ENCODE measurements at regions not wholly inside any gene's neighbourhood (a gene's known extent, or its start where the extent isn't known, plus 50 kb on each side); places are given as distances from the start of the nearest gene placed in this dataset.

DNA sequence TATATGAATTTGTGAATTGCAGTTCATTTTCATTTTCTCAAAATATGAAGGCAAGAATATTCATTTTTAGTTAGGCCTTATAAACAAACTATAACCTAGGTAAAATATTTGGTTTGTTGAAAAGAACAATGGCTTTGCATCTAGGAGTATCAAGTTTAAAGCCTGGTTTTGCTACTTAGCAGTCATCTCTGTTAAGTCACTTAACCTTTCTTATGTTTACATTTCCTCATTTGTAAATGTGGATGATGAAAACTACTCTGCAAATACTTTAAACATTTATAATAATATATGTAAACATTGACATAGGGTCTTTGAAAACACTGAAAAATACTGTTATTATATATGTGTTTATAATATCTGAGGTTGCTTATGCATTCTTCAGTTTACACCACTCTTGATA lies 135.5 kb downstream of the CENPW start:
- H3K4me1 Mint-ChIP-seq, result no peaks in the 10 kb centered on the region
- H3K36me3 Mint-ChIP-seq, result no peaks in the 10 kb centered on the region
- H3K27ac Mint-ChIP-seq, result no peak overlapping the region
- ATAC-seq (ENCODE audit: low read depth in 2 of 2) (no peak), DNase-seq (no peak)
- H3K4me3 Mint-ChIP-seq, result no peak overlapping the region
- H3K9me3 Mint-ChIP-seq, result peaks cover 0 to 6% (median 5%) of the 10 kb centered on the region in 7 donors
- no peaks in the 10 kb centered on the region for H3K27me3 Mint-ChIP-seq

DNA sequence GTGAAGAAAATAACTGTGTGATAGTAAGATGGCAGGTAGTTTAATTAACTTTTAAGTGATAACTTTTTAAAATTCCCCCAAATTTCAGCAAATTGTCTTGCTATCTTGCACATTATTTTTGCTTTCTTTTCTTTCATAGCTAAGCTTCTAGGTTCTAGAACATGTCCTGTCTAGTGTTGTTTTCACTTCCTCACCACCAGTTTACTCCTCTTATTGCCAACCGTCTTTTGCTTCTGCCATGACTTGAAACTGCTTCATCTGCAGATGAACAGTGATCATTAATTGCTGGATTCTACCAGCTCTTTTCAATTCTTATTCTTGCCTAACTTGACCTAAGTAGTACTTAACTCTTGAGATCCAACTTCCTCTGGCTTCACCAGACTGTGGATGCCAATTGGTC lies 137.8 kb downstream of the CENPW start:
- no peak for ATAC-seq (ENCODE audit: low read depth in 2 of 2)
- H3K4me3 Mint-ChIP-seq, result no peak overlapping the region

DNA sequence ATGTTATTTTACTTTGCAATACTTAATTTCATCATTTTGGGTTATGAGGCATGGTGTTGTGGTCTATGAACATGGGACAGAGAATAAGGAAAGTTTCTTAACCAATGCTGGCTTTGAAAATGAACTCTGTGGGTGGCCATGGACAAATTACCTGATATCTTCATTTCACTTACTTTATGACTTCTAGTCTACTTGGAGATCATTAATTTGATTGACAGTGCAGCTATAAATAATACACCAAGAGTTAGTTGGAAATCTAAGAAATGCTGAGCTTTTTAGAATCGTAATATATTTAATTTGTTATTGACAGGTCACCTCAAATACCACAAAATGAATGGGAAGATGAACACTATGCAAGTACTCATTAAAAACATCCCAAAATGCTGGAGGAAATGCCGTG lies 140.4 kb downstream of the CENPW start:
- Mint-ChIP-seq H3K27ac (no peak overlapping the region), H3K4me3 (no peak overlapping the region), H3K36me3 (no peaks in the 10 kb centered on the region), H3K4me1 (no peaks in the 10 kb centered on the region), H3K9me3 (peaks cover 0 to 2% (median 0%) of the 10 kb centered on the region in 7 donors), H3K27me3 (no peaks in the 10 kb centered on the region)
- ATAC-seq (ENCODE audit: low read depth in 2 of 2) (no peak), DNase-seq (no peak)

More for the DNA sequence above, 137.8 kb downstream of the CENPW start:
- no peak overlapping the region for H3K27ac Mint-ChIP-seq
- H3K27me3 Mint-ChIP-seq, result no peaks in the 10 kb centered on the region
- no peaks in the 10 kb centered on the region for H3K9me3 Mint-ChIP-seq
- H3K36me3 Mint-ChIP-seq, result no peaks in the 10 kb centered on the region
- no peaks in the 10 kb centered on the region for H3K4me1 Mint-ChIP-seq
- no peak for DNase-seq

DNA sequence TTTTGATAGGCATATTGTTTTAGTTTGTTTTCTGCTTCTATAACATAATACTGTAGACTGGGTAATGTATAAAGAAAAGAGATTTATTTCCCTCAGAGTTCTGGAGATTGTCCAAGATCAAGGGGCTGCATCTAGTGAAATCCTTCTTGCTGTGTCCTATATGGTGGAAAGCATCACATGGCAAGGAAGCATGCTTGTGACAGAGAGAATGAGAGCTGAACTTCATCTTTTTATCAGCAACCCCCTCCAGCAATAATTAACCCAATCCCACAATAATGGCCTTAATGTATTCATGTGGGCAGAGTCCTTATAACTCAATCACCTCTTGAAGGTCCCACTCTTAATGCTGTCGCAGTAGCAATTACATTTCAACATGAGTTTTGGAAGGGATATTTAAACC lies 141.4 kb downstream of the CENPW start:
- no peak overlapping the region for H3K4me3 Mint-ChIP-seq
- H3K27me3 Mint-ChIP-seq, result no peaks in the 10 kb centered on the region
- no peaks in the 10 kb centered on the region for H3K36me3 Mint-ChIP-seq
- ATAC-seq (ENCODE audit: low read depth in 2 of 2) (no peak), DNase-seq (no peak)
- H3K4me1 Mint-ChIP-seq, result no peaks in the 10 kb centered on the region
- peaks cover 0 to 5% (median 0%) of the 10 kb centered on the region in 7 donors for H3K9me3 Mint-ChIP-seq
- H3K27ac Mint-ChIP-seq, result no peak overlapping the region

DNA sequence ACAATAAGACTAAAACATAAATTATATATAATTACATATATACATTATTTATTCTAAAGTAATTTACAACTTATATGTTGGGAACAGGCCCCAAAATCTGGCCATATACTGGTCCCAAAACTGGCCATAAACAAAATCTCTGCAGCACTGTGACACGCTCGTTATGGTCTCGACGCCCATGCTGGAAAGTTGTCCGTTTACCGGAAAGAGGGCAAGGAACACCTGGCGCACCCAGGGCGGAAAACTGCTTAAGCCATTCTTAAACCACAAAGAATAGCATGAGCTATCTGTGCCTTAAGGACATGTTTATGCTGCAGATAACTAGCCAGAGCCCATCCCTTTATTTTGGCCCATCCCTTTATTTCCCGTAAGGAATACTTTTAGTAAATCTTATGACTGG lies 164.9 kb downstream of the CENPW start:
- no peak for DNase-seq
- H3K27ac Mint-ChIP-seq, result no peak overlapping the region
- H3K36me3 Mint-ChIP-seq, result no peaks in the 10 kb centered on the region
- no peak overlapping the region for H3K4me3 Mint-ChIP-seq
- ATAC-seq (ENCODE audit: low read depth in 2 of 2), result no peak
- H3K9me3 Mint-ChIP-seq, result peaks cover 0 to 14% (median 4%) of the 10 kb centered on the region in 7 donors
- no peaks in the 10 kb centered on the region for H3K4me1 Mint-ChIP-seq
- H3K27me3 Mint-ChIP-seq, result no peaks in the 10 kb centered on the region

DNA sequence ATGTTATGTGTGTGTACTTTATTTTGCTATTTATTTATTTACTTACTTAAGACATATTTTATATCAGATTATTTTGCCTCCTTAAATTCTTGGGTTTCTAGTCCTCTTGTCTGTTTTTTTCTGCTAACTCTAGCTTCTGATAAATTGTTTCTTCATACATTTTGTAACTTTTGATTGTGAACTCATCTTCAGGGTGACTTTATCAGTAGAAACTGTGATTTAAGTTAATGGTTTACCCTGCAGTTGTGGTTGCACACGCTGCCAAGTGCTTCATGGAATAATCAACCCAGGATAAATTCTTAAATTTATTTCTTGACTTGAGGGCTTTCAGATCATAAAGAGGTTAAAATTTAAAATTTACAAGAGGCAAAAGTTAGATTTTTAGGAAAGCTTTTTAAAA lies 173.3 kb downstream of the CENPW start:
- H3K4me3 Mint-ChIP-seq, result no peak overlapping the region
- DNase-seq, result no peak
- no peaks in the 10 kb centered on the region for H3K27me3 Mint-ChIP-seq
- H3K9me3 Mint-ChIP-seq, result peaks cover 0 to 11% (median 5%) of the 10 kb centered on the region in 7 donors
- no peak for ATAC-seq (ENCODE audit: low read depth in 2 of 2)
- H3K36me3 Mint-ChIP-seq, result no peaks in the 10 kb centered on the region
- H3K27ac Mint-ChIP-seq, result no peak overlapping the region
- no peaks in the 10 kb centered on the region for H3K4me1 Mint-ChIP-seq

DNA sequence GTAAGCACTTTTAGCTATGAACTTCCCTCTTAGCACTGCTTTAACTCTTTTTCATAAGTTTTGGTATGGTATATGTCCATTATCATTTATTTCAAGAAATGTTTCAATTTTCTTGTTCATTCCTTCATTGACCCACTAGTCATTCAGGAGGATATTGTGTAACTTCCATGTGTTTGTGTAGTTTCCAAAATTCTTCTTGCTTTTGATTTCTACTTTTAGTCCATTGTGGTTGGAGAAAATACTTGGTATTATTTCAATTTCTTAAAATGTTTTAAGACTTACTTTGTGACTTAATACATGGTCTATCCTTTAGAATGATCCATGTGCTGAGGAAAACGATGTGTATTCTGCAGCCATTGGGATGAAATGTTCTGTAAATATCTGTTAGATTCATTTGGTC lies 176.5 kb downstream of the CENPW start:
- no peaks in the 10 kb centered on the region for H3K4me1 Mint-ChIP-seq
- H3K36me3 Mint-ChIP-seq, result no peaks in the 10 kb centered on the region
- no peak overlapping the region for H3K27ac Mint-ChIP-seq
- no peaks in the 10 kb centered on the region for H3K27me3 Mint-ChIP-seq
- H3K4me3 Mint-ChIP-seq, result no peak overlapping the region
- DNase-seq, result no peak
- no peak for ATAC-seq (ENCODE audit: low read depth in 2 of 2)
- peaks cover 0 to 10% (median 5%) of the 10 kb centered on the region in 7 donors for H3K9me3 Mint-ChIP-seq

DNA sequence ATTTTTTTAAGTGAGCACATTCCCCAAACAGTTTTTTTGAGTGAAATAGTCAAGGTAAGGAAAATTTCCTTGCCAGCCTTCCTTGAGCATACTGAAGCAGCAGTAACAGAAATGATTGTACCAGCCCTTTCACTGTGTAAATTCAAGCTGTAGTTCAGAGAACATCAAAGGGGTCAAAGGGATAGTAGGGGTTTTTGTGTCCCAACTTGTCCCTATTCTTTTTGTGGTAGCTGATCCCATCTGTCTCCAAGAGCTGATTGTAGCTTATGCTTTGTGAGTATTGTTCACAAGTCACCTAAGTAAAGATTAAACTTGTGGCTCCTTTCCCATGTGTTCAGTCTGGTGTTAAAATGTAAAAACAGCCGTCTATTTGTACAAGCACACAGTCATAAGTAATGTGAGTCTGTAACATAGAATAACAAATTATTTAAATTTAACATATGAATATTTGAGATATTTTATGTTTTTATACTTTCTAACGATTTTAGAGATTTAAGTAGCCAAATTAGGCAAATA lies 185.0 kb downstream of the CENPW start:
- H3K4me3 Mint-ChIP-seq, result no peak overlapping the region
- DNase-seq (no peak), ATAC-seq (ENCODE audit: low read depth in 2 of 2) (no peak)
- peaks cover 0 to 5% (median 0%) of the 10 kb centered on the region in 7 donors for H3K9me3 Mint-ChIP-seq
- H3K36me3 Mint-ChIP-seq, result no peaks in the 10 kb centered on the region
- H3K27me3 Mint-ChIP-seq, result peaks cover 0 to 4% (median 0%) of the 10 kb centered on the region in 3 donors
- no peaks in the 10 kb centered on the region for H3K4me1 Mint-ChIP-seq
- no peak overlapping the region for H3K27ac Mint-ChIP-seq

DNA sequence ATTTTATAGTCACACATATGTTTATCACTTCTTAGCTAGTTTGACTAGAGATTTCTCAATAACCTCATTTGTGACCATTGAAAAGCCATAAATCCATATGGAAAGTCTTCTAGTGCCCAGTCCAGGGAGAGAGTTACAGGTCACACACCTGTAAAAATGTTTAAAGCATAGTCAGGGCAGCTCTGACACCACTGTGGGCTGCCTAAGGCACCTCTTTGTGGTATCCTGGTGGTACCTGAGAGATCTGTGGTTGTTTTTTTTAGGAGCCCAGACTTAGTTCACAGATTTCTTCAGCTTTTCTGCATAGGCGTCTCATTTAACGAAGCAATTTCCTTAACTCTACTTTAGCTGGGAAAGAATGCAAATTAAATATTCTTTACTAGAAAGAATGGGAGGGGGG lies 186.6 kb downstream of the CENPW start:
- H3K27me3 Mint-ChIP-seq, result peaks cover 0 to 4% (median 0%) of the 10 kb centered on the region in 3 donors
- H3K4me1 Mint-ChIP-seq, result no peaks in the 10 kb centered on the region
- no peaks in the 10 kb centered on the region for H3K36me3 Mint-ChIP-seq
- H3K27ac Mint-ChIP-seq, result no peak overlapping the region
- DNase-seq, result no peak
- no peak overlapping the region for H3K4me3 Mint-ChIP-seq
- no peak for ATAC-seq (ENCODE audit: low read depth in 2 of 2)
- H3K9me3 Mint-ChIP-seq, result no peaks in the 10 kb centered on the region

DNA sequence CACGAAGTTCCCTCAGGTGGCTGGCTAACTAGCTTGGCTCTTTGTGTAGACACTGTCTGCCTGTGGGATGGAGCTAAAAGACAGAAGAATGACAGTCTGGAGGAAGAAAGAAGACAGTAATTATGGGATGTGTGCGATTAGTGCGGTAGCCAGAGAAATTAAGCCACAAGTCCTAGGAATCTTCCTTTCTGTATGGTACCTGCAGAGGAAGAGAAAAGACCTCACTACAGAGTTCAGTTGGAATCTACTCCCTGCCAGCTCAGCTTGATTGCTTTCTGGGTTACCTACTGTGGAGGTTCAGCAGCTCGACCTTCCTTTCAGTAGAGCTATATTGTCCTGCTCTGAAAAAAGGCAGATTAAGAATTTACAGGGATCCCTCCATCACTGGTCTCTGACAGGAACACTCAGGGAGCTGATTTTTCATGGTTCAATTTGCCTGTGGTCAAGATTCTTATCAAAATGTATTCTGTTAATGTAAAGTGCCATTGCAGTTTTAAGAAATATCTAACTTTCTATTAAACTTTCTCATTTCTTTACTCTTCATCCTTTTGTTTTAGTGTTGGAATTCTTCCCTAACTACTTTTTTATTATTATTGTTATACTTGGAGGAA lies 187.2 kb downstream of the CENPW start:
- Mint-ChIP-seq H3K4me1 (no peaks in the 10 kb centered on the region), H3K27ac (no peak overlapping the region), H3K4me3 (no peak overlapping the region)

DNA sequence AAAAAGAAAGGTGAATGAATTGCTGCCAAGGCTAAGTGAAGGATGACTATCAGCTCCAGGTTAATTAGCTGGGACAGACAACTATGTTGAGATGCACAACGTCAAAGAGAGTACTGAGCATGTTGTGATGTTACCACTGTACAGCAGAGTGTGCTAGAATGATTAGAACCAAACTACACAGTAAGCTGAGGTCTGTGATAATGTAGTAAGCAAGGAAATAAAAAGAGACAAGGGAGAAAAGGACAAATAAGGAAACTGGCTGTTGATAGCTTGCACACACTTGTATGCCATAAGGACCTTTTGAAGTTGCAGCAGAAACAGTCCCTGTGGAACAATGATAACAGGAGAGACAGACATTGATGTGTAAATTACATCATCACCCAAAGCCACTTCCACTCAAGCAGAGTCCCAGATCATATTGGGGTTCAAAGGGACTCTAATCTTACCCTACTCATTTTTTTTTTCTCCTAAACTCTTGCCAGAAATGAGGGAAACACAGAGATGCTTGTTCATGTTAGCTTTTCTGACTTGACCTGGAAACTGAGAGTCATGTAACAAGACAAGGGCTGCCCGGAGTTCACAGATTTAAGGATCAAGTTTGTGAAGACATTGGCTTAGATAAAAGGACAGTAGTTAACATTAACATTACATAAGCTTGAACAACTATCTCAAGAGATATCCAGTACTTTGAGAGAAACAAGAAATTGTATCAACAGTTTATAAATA lies 189.9 kb downstream of the CENPW start:
- ATAC-seq (ENCODE audit: low read depth in 2 of 2) (no peak), DNase-seq (no peak)
- H3K9me3 Mint-ChIP-seq, result peaks cover 0 to 4% (median 0%) of the 10 kb centered on the region in 7 donors
- no peak overlapping the region for H3K4me3 Mint-ChIP-seq
- H3K27me3 Mint-ChIP-seq, result peaks cover 0 to 4% (median 0%) of the 10 kb centered on the region in 3 donors
- H3K27ac Mint-ChIP-seq, result no peak overlapping the region
- H3K4me1 Mint-ChIP-seq, result no peaks in the 10 kb centered on the region
- no peaks in the 10 kb centered on the region for H3K36me3 Mint-ChIP-seq

More for the DNA sequence above, 187.2 kb downstream of the CENPW start:
- Mint-ChIP-seq H3K36me3 (no peaks in the 10 kb centered on the region), H3K9me3 (no peaks in the 10 kb centered on the region), H3K27me3 (peaks cover 0 to 4% (median 0%) of the 10 kb centered on the region in 3 donors)
- no peak for ATAC-seq (ENCODE audit: low read depth in 2 of 2)
- no peak for DNase-seq

DNA sequence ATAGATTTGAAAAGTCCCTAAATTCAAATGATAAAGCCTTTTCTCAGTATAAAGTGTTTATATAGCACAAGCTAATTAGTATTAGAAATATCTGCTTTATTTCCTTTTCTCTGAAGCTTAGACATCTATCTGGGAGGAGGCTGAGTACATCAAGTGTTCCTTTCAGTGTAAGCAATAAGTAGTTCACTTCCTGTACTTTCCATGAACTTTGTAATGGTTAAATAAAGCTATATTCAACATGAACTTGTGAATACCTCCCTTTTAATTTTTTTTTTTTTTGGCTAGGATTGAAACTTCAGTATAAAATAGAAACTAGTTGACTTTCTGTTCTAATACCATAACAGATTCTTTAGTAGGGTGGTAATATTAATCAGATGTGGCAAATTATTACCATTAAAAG lies 190.9 kb downstream of the CENPW start:
- H3K36me3 Mint-ChIP-seq, result no peaks in the 10 kb centered on the region
- DNase-seq, result no peak
- H3K27ac Mint-ChIP-seq, result no peak overlapping the region
- H3K9me3 Mint-ChIP-seq, result peaks cover 0 to 4% (median 0%) of the 10 kb centered on the region in 7 donors
- peaks cover 0 to 4% (median 0%) of the 10 kb centered on the region in 3 donors for H3K27me3 Mint-ChIP-seq
- H3K4me1 Mint-ChIP-seq, result no peaks in the 10 kb centered on the region
- no peak for ATAC-seq (ENCODE audit: low read depth in 2 of 2)
- H3K4me3 Mint-ChIP-seq, result no peak overlapping the region

DNA sequence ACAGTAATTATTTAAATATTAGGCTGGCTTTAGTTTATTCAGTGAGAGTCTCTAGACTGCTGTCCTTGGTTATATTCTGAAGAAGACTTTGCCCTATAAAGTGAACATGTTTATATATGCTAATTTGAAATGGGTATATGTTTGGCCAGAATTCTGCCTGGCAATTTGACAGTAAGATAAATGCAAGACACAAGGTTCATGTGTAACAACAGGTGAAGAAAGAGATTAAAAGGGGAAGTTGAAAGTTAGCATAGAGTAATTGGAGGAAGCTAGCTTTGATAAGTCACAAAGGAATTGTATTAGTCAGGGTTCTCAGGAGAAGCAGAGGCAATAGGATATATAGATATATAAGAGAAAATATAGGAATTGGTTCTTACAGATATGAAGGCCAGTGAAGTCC lies 191.4 kb downstream of the CENPW start:
- Mint-ChIP-seq H3K27ac (no peak overlapping the region), H3K9me3 (peaks cover 0 to 4% (median 0%) of the 10 kb centered on the region in 7 donors), H3K27me3 (peaks cover 0 to 3% (median 0%) of the 10 kb centered on the region in 3 donors)

DNA sequence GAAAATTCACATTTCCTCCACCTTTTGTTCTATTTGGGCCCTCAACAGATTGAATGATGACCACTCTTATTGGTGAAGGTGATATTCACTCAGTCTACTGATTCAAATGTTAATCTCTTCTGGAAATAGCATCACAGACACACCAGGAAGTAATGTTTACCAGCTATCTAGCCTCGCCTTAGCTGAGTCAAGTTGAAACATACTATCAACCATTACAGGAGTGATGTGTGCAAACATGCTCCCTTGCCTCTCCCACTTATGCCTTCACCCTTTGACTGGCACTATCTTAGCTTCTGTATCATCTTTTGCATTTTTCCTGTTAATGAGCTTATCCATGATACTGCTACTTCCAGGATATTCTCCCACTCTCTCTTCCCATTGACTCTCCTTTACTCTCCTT lies 191.9 kb downstream of the CENPW start:
- Mint-ChIP-seq H3K27me3 (no peaks in the 10 kb centered on the region), H3K4me1 (no peaks in the 10 kb centered on the region), H3K4me3 (no peak overlapping the region), H3K36me3 (no peaks in the 10 kb centered on the region), H3K9me3 (peaks cover 0 to 4% (median 0%) of the 10 kb centered on the region in 7 donors), H3K27ac (no peak overlapping the region)
- no peak for ATAC-seq (ENCODE audit: low read depth in 2 of 2)
- DNase-seq, result no peak

More for the DNA sequence above, 191.4 kb downstream of the CENPW start:
- ATAC-seq (ENCODE audit: low read depth in 2 of 2) (no peak), DNase-seq (no peak)
- H3K36me3 Mint-ChIP-seq, result no peaks in the 10 kb centered on the region
- H3K4me3 Mint-ChIP-seq, result no peak overlapping the region
- no peaks in the 10 kb centered on the region for H3K4me1 Mint-ChIP-seq
